Tibial nerve (tissue), 4 donors: ENCODE measurements at regions not wholly inside any gene's neighbourhood (a gene's known extent, or its start where the extent isn't known, plus 50 kb on each side); places are given as distances from the start of the nearest gene placed in this dataset.

Experiments used
- CTCF ChIP-seq, 5 experiments: fragments of 200-600 bp in 3 of 5; fragments of 450-650 bp in 2 of 5; sonication (generic) in 3 of 5; IDR thresholded peaks; one replicate each; pipeline ENCODE4 v1.5.1; 2016 to 2019; ENCODE audit warnings: antibody characterized with exemption in 5 of 5, mild to moderate bottlenecking in 3 of 5, moderate library complexity in 2 of 5
- EP300 ChIP-seq, 2 donors: sonication (generic); formaldehyde crosslinking; IDR thresholded peaks; one replicate each; pipeline ENCODE4 v1.6.1; 2017; ENCODE audit warnings: antibody characterized with exemption in 2 of 2, mild to moderate bottlenecking in 1 of 2
- POLR2A ChIP-seq, 2 donors: fragments of 450-650 bp; IDR thresholded peaks; one replicate each; pipeline ENCODE4 v1.6.1; 2017; ENCODE audit warnings: antibody characterized with exemption in 2 of 2, mild to moderate bottlenecking in 2 of 2, moderate library complexity in 2 of 2

- TF ChIP-seq CTCF (IDR thresholded peaks at IDR 0.05), result no peak
- TF ChIP-seq POLR2A (IDR thresholded peaks at IDR 0.05), result no peak
- TF ChIP-seq EP300 (IDR thresholded peaks at IDR 0.05), result no peak
These were observed 69.7 kb upstream of the ERG start for GRCh38 chr21:38567970-38568360.
